DOHH2 (cell line): ENCODE measurements at regions not wholly inside any gene's neighbourhood (a gene's known extent, or its start where the extent isn't known, plus 50 kb on each side); places are given as distances from the start of the nearest gene placed in this dataset.

ENCODE experiments used
- H3F3A ChIP-seq: fragments of 200-600 bp; sonication (generic), shearing (Covaris generic); 2 replicates; pipeline ENCODE4 v1.6.0; 2016; ENCODE audit warnings: antibody characterized with exemption, mild to moderate bottlenecking; ENCODE audit not compliant: control insufficient read depth, insufficient read depth
- H3K27ac ChIP-seq: fragments of 200-600 bp; sonication (generic); 2 replicates; pipeline ENCODE4 v1.5.1; 2014; ENCODE audit warnings: low read depth, mild to moderate bottlenecking, low read length, moderate library complexity
- H3K27me3 ChIP-seq: fragments of 200-600 bp; sonication (generic); 2 replicates; pipeline ENCODE4 v1.6.1; 2014; ENCODE audit warnings: mild to moderate bottlenecking, low read length, mixed read lengths; ENCODE audit not compliant: control insufficient read depth
- H3K36me3 ChIP-seq: fragments of 200-600 bp; sonication (generic); 2 replicates; pipeline ENCODE4 v1.6.1; 2014; ENCODE audit warnings: mild to moderate bottlenecking, low read length, moderate library complexity, mixed read lengths; ENCODE audit not compliant: control insufficient read depth
- H3K4me1 ChIP-seq: fragments of 200-600 bp; sonication (generic); 2 replicates; pipeline ENCODE4 v1.6.1; 2014; ENCODE audit warnings: mild to moderate bottlenecking, low read length, mixed read lengths; ENCODE audit not compliant: control insufficient read depth
- H3K4me2 ChIP-seq: fragments of 200-600 bp; sonication (generic); 2 replicates; pipeline ENCODE4 v1.6.0; 2014; ENCODE audit warnings: mild to moderate bottlenecking, low read length, moderate library complexity
- H3K4me3 ChIP-seq: fragments of 200-600 bp; sonication (generic); 2 replicates; pipeline ENCODE4 v1.5.1; 2014; ENCODE audit warnings: mild to moderate bottlenecking, low read length, mixed read lengths
- H3K79me2 ChIP-seq: fragments of 200-600 bp; sonication (generic); 2 replicates; pipeline ENCODE4 v1.6.1; 2014; ENCODE audit warnings: mild to moderate bottlenecking, low read length, mixed read lengths; ENCODE audit not compliant: control insufficient read depth
- H3K9me2 ChIP-seq: fragments of 200-600 bp; sonication (generic); replicated peaks from 2 replicates; pipeline ENCODE4 v1.6.1; 2014; ENCODE audit warnings: mild to moderate bottlenecking, low read length, mixed read lengths; ENCODE audit not compliant: control insufficient read depth
- H3K9me3 ChIP-seq: fragments of 200-600 bp; sonication (generic); 2 replicates; pipeline ENCODE4 v1.6.1; 2014; ENCODE audit warnings: antibody characterized with exemption, low read length, mixed read lengths; ENCODE audit not compliant: control insufficient read depth, insufficient read depth
- H4K20me1 ChIP-seq: fragments of 200-600 bp; sonication (generic); 2 replicates; pipeline ENCODE4 v1.6.0; 2014; ENCODE audit warnings: low read depth, mild to moderate bottlenecking, antibody characterized with exemption, low read length, moderate library complexity; ENCODE audit not compliant: control insufficient read depth, insufficient read depth
- CTCF ChIP-seq: fragments of 200-600 bp; sonication (generic); IDR thresholded peaks from one replicate; pipeline ENCODE4 v1.5.1; 2014; ENCODE audit warnings: antibody characterized with exemption, mild to moderate bottlenecking, low read depth, low read length; ENCODE audit not compliant: poor library complexity, severe bottlenecking
- EZH2phosphoT487 ChIP-seq: fragments of 200-600 bp; sonication (generic); IDR thresholded peaks from 2 replicates; pipeline ENCODE4 v1.6.1; 2017; ENCODE audit warnings: borderline replicate concordance, mild to moderate bottlenecking, antibody characterized with exemption, low read length, moderate library complexity, mixed read lengths

- Histone ChIP-seq H3K27me3 (no peaks in the 10 kb centered on the region), H3K4me3 (no peak overlapping the region), H4K20me1 (no peaks in the 10 kb centered on the region), H3K79me2 (no peaks in the 10 kb centered on the region), H3K27ac (no peak overlapping the region), H3K4me2 (no peak overlapping the region), H3K36me3 (no peaks in the 10 kb centered on the region), H3K9me2 (no peaks in the 10 kb centered on the region), H3K9me3 (no peaks in the 10 kb centered on the region), H3K4me1 (no peaks in the 10 kb centered on the region), H3F3A (no peaks in the 10 kb centered on the region)
- TF ChIP-seq EZH2phosphoT487 = no peak
- no peak for TF ChIP-seq CTCF
Measured at GRCh38 chr9:113794721-113795120, 81.4 kb upstream of the ZNF618 start.

- H3K27me3 ChIP-seq = no peaks in the 10 kb centered on the region
- H3K79me2 ChIP-seq = no peaks in the 10 kb centered on the region
- no peaks in the 10 kb centered on the region for H3K9me2 ChIP-seq
- no peaks in the 10 kb centered on the region for H3K36me3 ChIP-seq
- no peaks in the 10 kb centered on the region for H3K4me1 ChIP-seq
- H3K9me3 ChIP-seq = no peaks in the 10 kb centered on the region
- no peak overlapping the region for H3K4me2 ChIP-seq
- no peak overlapping the region for H3K4me3 ChIP-seq
- no peaks in the 10 kb centered on the region for H3F3A ChIP-seq
- TF ChIP-seq EZH2phosphoT487 (no peak), CTCF (no peak)
- H3K27ac ChIP-seq = no peak overlapping the region
- H4K20me1 ChIP-seq = no peaks in the 10 kb centered on the region
Measured at GRCh38 chr9:113795811-113796392, 80.2 kb upstream of the ZNF618 start.

DNA sequence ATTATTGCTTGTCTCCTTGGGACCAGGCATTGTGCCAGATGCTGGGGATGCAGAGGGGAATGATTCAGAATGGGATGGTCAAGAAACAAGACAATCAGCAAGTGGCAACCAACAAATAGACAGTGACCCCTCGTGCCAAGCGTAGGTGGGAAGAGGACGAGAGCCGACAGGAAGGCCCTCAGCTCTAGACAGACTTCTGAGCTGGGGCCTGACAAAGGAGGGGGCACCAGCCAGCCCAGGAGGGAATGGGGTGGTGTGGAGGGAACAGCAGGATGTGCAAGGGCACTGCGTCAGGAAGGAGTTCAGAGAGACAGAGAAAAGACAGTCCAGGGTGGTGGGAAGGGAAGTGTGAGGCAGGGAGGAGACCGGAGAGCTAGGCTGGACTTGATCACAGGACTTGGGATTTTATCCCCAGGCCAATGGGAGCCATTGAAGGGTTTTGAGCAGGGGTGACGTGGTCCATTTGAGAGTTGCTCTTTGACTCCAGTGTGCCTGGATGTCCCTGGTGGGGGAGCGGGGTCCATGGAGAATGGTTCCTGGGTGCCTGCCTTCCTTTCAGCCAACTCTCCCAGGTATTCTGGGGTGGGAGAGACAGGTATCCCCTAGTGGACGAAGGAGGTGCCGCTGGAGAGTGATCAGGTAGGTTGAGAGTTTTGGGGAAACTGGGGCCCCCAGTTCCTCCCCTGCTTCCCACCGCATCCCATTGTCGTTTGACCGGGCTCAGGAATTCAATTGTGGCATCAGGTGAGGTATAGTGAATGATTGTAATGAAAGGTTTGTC, 79.3 kb upstream of the ZNF618 start:
- H3K9me2 ChIP-seq = no peaks in the 10 kb centered on the region
- H3K9me3 ChIP-seq = no peaks in the 10 kb centered on the region
- H3F3A ChIP-seq = no peaks in the 10 kb centered on the region
- no peaks in the 10 kb centered on the region for H3K79me2 ChIP-seq
- H3K4me3 ChIP-seq = no peak overlapping the region
- no peaks in the 10 kb centered on the region for H4K20me1 ChIP-seq
- no peak overlapping the region for H3K27ac ChIP-seq
- H3K27me3 ChIP-seq = no peaks in the 10 kb centered on the region
- H3K4me2 ChIP-seq = no peak overlapping the region
- H3K36me3 ChIP-seq = no peaks in the 10 kb centered on the region
- TF ChIP-seq EZH2phosphoT487 = no peak
- TF ChIP-seq CTCF = no peak
- H3K4me1 ChIP-seq = no peaks in the 10 kb centered on the region
